A549 (cell line): ENCODE measurements at regions not wholly inside any gene's neighbourhood (a gene's known extent, or its start where the extent isn't known, plus 50 kb on each side); places are given as distances from the start of the nearest gene placed in this dataset.

Experiments used
- ATAC-seq, 2 experiments: fragments of 200-7000 bp in 1 of 2; fragments of >200 bp in 1 of 2; cut with Nextera tagmentation in 1 of 2; cut with Tn5 transposase in 1 of 2; 3 replicates each; pipeline versions ENCODE4 v1.8.0 to v1.9.1; 2018 to 2020; ENCODE audit warnings: mild to moderate bottlenecking in 1 of 2, moderate library complexity in 1 of 2
- CTCF ChIA-PET: fragments of 300-600 bp; sonication (Branson Sonifier 250); formaldehyde crosslinking; extraction: SDS; loops from one replicate; lab custom pipeline; 2021; ENCODE audit warnings: antibody characterized with exemption, inconsistent platforms; lab: Yijun Ruan, JAX
- POLR2A ChIA-PET: fragments of 350-600 bp; formaldehyde crosslinking; extraction: SDS; loops from one replicate; lab custom pipeline; 2021; ENCODE audit warnings: antibody characterized with exemption, inconsistent platforms; lab: Yijun Ruan, JAX
- DNase-seq, 2 experiments: peaks; one replicate each; pipeline versions ENCODE4 v3.0.0 to v3.0.0-alpha.2; 2011 to 2016; ENCODE audit warnings: low read depth in 1 of 2, low spot score in 1 of 2
- FAIRE-seq: peaks from 2 replicates; lab custom pipeline; 2011; peaks lifted over from hg19 to GRCh38; lab: Jason Lieb, UNC
- H3K27ac ChIP-seq, 2 experiments: fragments of >200 bp; sonication (Bioruptor Twin); formaldehyde crosslinking; 3 replicates each; pipeline ENCODE4 v1.5.1; 2016 to 2017
- H3K4me1 ChIP-seq: fragments of >200 bp; sonication (Bioruptor Twin); formaldehyde crosslinking; 3 replicates; pipeline ENCODE4 v1.6.1; 2016
- H3K4me2 ChIP-seq: fragments of >200 bp; sonication (Bioruptor Twin); formaldehyde crosslinking; 3 replicates; pipeline ENCODE4 v1.6.1; 2016
- H3K4me3 ChIP-seq: fragments of >200 bp; sonication (Bioruptor Twin); formaldehyde crosslinking; 3 replicates; pipeline ENCODE4 v1.5.1; 2016
- H3K9me3 ChIP-seq: fragments of >200 bp; sonication (Bioruptor Twin); formaldehyde crosslinking; 3 replicates; pipeline ENCODE4 v1.6.1; 2016
- ATOH8 ChIP-seq: fragments of 250-450 bp; sonication (Bioruptor Pico); IDR thresholded peaks from 2 replicates; pipeline ENCODE4 v1.5.0; 2020; ENCODE audit warnings: low read depth, mild to moderate bottlenecking, moderate library complexity
- BHLHE40 ChIP-seq: IDR thresholded peaks from 2 replicates; pipeline ENCODE4 v1.6.1; 2012; ENCODE audit warnings: low read depth, low read length, inconsistent platforms
- CBX8 ChIP-seq: fragments of 200-600 bp; sonication (generic); IDR thresholded peaks from 2 replicates; pipeline ENCODE4 v1.6.1; 2016
- CEBPB ChIP-seq, 2 experiments: fragments of >200 bp in 1 of 2; sonication (Bioruptor Twin) in 1 of 2; formaldehyde crosslinking in 1 of 2; IDR thresholded peaks; 2 replicates each; pipeline ENCODE4 v1.6.1; 2012 to 2016
- CHD4 ChIP-seq: fragments of 200-600 bp; sonication (generic); IDR thresholded peaks from 2 replicates; pipeline ENCODE4 v1.6.1; 2016; ENCODE audit warnings: antibody characterized with exemption, mild to moderate bottlenecking, borderline replicate concordance
- EHMT2 ChIP-seq: fragments of 200-600 bp; sonication (generic); IDR thresholded peaks from 2 replicates; pipeline ENCODE4 v1.6.1; 2016; ENCODE audit warnings: antibody characterized with exemption, low read depth, mild to moderate bottlenecking, moderate library complexity
- ELK1 ChIP-seq: fragments of 150-350 bp; IDR thresholded peaks from 2 replicates; pipeline ENCODE4 v1.6.1; 2014; ENCODE audit warnings: low read depth, mild to moderate bottlenecking, low read length
- EP300 ChIP-seq, 2 experiments: fragments of >200 bp; sonication (Bioruptor Twin); formaldehyde crosslinking; IDR thresholded peaks; 2 replicates in 1 of 2; 3 replicates in 1 of 2; pipeline ENCODE4 v1.6.1; 2016 to 2017
- ESRRA ChIP-seq: fragments of 150-350 bp; IDR thresholded peaks from 2 replicates; pipeline ENCODE4 v1.6.1; 2014; ENCODE audit warnings: mild to moderate bottlenecking, low read length, borderline replicate concordance
- FOSB ChIP-seq: fragments of 250-450 bp; sonication (Bioruptor Pico); IDR thresholded peaks from 2 replicates; pipeline ENCODE4 v1.5.0; 2020; ENCODE audit warnings: mild to moderate bottlenecking, moderate library complexity
- FOSL2 ChIP-seq, 2 experiments: fragments of 450-650 bp in 1 of 2; fragments of >200 bp in 1 of 2; sonication (Bioruptor Twin) in 1 of 2; formaldehyde crosslinking; IDR thresholded peaks; 2 replicates each; pipeline versions ENCODE4 v1.5.0 to v1.6.1; 2016 to 2020; ENCODE audit warnings: mild to moderate bottlenecking in 1 of 2, moderate library complexity in 1 of 2
- HEYL ChIP-seq: fragments of 250-450 bp; sonication (Bioruptor Pico); IDR thresholded peaks from 2 replicates; pipeline ENCODE4 v1.8.0; 2021; ENCODE audit warnings: mild to moderate bottlenecking, moderate library complexity
- HOXB13 ChIP-seq: fragments of 250-450 bp; sonication (Bioruptor Pico); IDR thresholded peaks from 2 replicates; pipeline ENCODE4 v1.5.0; 2020; ENCODE audit warnings: low read depth, mild to moderate bottlenecking, moderate library complexity
- HOXB5 ChIP-seq: fragments of 250-450 bp; sonication (Bioruptor Pico); IDR thresholded peaks from 2 replicates; pipeline ENCODE4 v1.5.0; 2020; ENCODE audit warnings: mild to moderate bottlenecking, moderate library complexity
- JUNB ChIP-seq: fragments of >200 bp; sonication (Bioruptor Twin); formaldehyde crosslinking; IDR thresholded peaks from 2 replicates; pipeline ENCODE4 v1.6.1; 2016
- KDM1A ChIP-seq: fragments of 200-600 bp; sonication (generic); IDR thresholded peaks from 2 replicates; pipeline ENCODE4 v1.6.1; 2016; ENCODE audit warnings: low read depth, mild to moderate bottlenecking
- KDM5A ChIP-seq: fragments of 200-600 bp; sonication (generic); IDR thresholded peaks from 2 replicates; pipeline ENCODE4 v1.6.1; 2016; ENCODE audit warnings: antibody characterized with exemption, mild to moderate bottlenecking
- MAFK ChIP-seq: fragments of 450-650 bp; IDR thresholded peaks from 2 replicates; pipeline ENCODE4 v1.6.1; 2014; ENCODE audit not compliant: partially characterized antibody
- NFE2L2 ChIP-seq: fragments of 150-350 bp; conservative IDR thresholded peaks from 2 replicates; pipeline ENCODE4 v1.6.1; 2014; ENCODE audit warnings: low read length
- PHF8 ChIP-seq: fragments of 200-600 bp; sonication (generic); IDR thresholded peaks from 2 replicates; pipeline ENCODE4 v1.6.1; 2016; ENCODE audit warnings: low read depth, mild to moderate bottlenecking, antibody characterized with exemption, moderate library complexity, borderline replicate concordance
- RARB ChIP-seq: fragments of 250-450 bp; sonication (Bioruptor Pico); IDR thresholded peaks from 2 replicates; pipeline ENCODE4 v1.8.0; 2021; ENCODE audit warnings: mild to moderate bottlenecking, moderate library complexity
- RCOR1 ChIP-seq: fragments of 150-350 bp; IDR thresholded peaks from 2 replicates; pipeline ENCODE4 v1.6.1; 2014; ENCODE audit warnings: antibody characterized with exemption, low read length, low read depth
- RFX5 ChIP-seq: fragments of 450-650 bp; IDR thresholded peaks from 2 replicates; pipeline ENCODE4 v1.7.1; 2014; ENCODE audit warnings: antibody characterized with exemption, mild to moderate bottlenecking, moderate library complexity
- SREBF2 ChIP-seq: fragments of 450-650 bp; IDR thresholded peaks from 2 replicates; pipeline ENCODE4 v1.6.1; 2014; ENCODE audit warnings: mild to moderate bottlenecking, moderate library complexity
- TP53 ChIP-seq: fragments of 250-450 bp; sonication (Bioruptor Pico); IDR thresholded peaks from 2 replicates; pipeline ENCODE4 v1.5.0; 2021; ENCODE audit warnings: mild to moderate bottlenecking, moderate library complexity
- ZC3H11A ChIP-seq: fragments of 450-650 bp; IDR thresholded peaks from 2 replicates; pipeline ENCODE4 v1.6.1; 2014; ENCODE audit warnings: antibody characterized with exemption, mild to moderate bottlenecking
- ZNF302 ChIP-seq: fragments of 250-450 bp; sonication (Bioruptor Pico); IDR thresholded peaks from 2 replicates; pipeline ENCODE4 v1.9.0; 2021; ENCODE audit warnings: inconsistent platforms, mild to moderate bottlenecking, moderate library complexity
- ZSCAN20 ChIP-seq: fragments of 250-450 bp; sonication (Bioruptor Pico); IDR thresholded peaks from 2 replicates; pipeline ENCODE4 v1.8.0; 2022; ENCODE audit warnings: mild to moderate bottlenecking, moderate library complexity
- WGBS: methylation state at CpG from one replicate; pipeline ENCODE4 v1.1.6; 2017; ENCODE audit errors: missing lambda C conversion rate; 5-methylcytosine and 5-hydroxymethylcytosine counted together
- TF ChIP-seq, protein P1 (sequence below): IDR thresholded peaks from 2 replicates; pipeline ENCODE4 v1.6.1; 2012; ENCODE audit warnings: low read depth, borderline replicate concordance
- TF ChIP-seq, protein P2 (sequence below): fragments of >200 bp; sonication (Bioruptor Twin); formaldehyde crosslinking; IDR thresholded peaks from 3 replicates; pipeline ENCODE4 v1.5.1; 2016

DNA sequence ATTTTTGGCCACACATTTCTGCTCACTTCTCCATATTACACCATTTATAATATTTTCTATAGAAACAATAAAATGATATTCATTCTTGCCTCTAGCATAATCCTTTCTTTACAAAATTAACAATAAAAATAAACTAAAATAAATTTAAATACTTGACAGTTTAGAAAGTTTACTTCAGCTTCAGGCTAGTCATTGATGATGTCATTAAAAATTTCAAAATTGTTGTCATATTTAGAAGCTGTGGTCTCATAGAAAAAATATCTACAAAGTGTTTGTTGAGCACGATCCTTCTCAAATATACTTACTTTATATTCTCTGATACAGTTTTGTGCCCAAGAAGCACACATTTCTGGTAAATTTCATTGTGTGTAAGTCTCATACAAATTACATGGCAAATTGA is 717.4 kb upstream of the CITED2 start (continued):
- no peak for TF ChIP-seq ATOH8 (CRISPR knock-in tag)
- no peak for TF ChIP-seq FOSB (CRISPR knock-in tag)
- TF ChIP-seq, protein P1, sequence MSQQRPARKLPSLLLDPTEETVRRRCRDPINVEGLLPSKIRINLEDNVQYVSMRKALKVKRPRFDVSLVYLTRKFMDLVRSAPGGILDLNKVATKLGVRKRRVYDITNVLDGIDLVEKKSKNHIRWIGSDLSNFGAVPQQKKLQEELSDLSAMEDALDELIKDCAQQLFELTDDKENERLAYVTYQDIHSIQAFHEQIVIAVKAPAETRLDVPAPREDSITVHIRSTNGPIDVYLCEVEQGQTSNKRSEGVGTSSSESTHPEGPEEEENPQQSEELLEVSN = no peak
- TF ChIP-seq RCOR1 = no peak

GRCh38 chr6:140090871-140091270 is 716.4 kb upstream of the CITED2 start:
- FAIRE-seq = no peak
- no peak for TF ChIP-seq PHF8
- no peak for TF ChIP-seq ESRRA
- TF ChIP-seq RARB (CRISPR knock-in tag) = no peak
- TF ChIP-seq ZSCAN20 (CRISPR knock-in tag) = no peak
- TF ChIP-seq EHMT2 = no peak
- TF ChIP-seq FOSL2 (IDR thresholded peaks at IDR 0.05) = no peak
- no peak for TF ChIP-seq FOSL2 (CRISPR knock-in tag; IDR thresholded peaks at IDR 0.05)
- no peak for TF ChIP-seq KDM5A
- no peak for TF ChIP-seq HOXB13
- TF ChIP-seq, protein P1 = no peak
- no peak for TF ChIP-seq CEBPB (IDR thresholded peaks at IDR 0.05)
- no peak for TF ChIP-seq ATOH8 (CRISPR knock-in tag)
- TF ChIP-seq RFX5 = no peak
- TF ChIP-seq EP300 (IDR thresholded peaks at IDR 0.05) = no peak
- TF ChIP-seq JUNB = no peak
- no peak for TF ChIP-seq HEYL (CRISPR knock-in tag)
- no peak for TF ChIP-seq SREBF2
- no peaks in the 10 kb centered on the region for H3K9me3 ChIP-seq
- DNase-seq = no peak
- WGBS = 81% methylated on average over 3 of the region's 3 CpGs
- POLR2A ChIA-PET = no interaction called here
- ATAC-seq = no peak
- no peaks in the 10 kb centered on the region for H3K4me1 ChIP-seq
- H3K4me2 ChIP-seq = no peak overlapping the region
- CTCF ChIA-PET = no interaction called here
- no peak overlapping the region for H3K4me3 ChIP-seq
- H3K27ac ChIP-seq = no peak overlapping the region

- Histone ChIP-seq H3K4me2 (no peak overlapping the region), H3K4me3 (no peak overlapping the region), H3K9me3 (no peaks in the 10 kb centered on the region), H3K27ac (no peak overlapping the region), H3K4me1 (peaks cover 3% of the 10 kb centered on the region; the same call in 1 of the 3 replicates)
- WGBS = 89% methylated on average over 3 of the region's 3 CpGs
- POLR2A ChIA-PET = no interaction called here
- no peak for DNase-seq
- CTCF ChIA-PET = interaction anchor here (1.2 kb wide), 1 partner anchor 9 kb away, joined by 3 read pairs; no protein-coding TSS in a partner anchor
- ATAC-seq = no peak
- FAIRE-seq = no peak
- TF ChIP-seq KDM5A (no peak), ZC3H11A (no peak), EP300 (IDR thresholded peaks at IDR 0.05) (no peak), HOXB5 (CRISPR knock-in tag) (no peak), FOSB (CRISPR knock-in tag) (no peak), MAFK (no peak), NFE2L2 (no peak), BHLHE40 (no peak), ESRRA (no peak), KDM1A (no peak), ZNF302 (CRISPR knock-in tag) (no peak), ELK1 (no peak), TP53 (CRISPR knock-in tag) (no peak), CBX8 (no peak), CHD4 (no peak), RFX5 (no peak)
- TF ChIP-seq, protein P2, sequence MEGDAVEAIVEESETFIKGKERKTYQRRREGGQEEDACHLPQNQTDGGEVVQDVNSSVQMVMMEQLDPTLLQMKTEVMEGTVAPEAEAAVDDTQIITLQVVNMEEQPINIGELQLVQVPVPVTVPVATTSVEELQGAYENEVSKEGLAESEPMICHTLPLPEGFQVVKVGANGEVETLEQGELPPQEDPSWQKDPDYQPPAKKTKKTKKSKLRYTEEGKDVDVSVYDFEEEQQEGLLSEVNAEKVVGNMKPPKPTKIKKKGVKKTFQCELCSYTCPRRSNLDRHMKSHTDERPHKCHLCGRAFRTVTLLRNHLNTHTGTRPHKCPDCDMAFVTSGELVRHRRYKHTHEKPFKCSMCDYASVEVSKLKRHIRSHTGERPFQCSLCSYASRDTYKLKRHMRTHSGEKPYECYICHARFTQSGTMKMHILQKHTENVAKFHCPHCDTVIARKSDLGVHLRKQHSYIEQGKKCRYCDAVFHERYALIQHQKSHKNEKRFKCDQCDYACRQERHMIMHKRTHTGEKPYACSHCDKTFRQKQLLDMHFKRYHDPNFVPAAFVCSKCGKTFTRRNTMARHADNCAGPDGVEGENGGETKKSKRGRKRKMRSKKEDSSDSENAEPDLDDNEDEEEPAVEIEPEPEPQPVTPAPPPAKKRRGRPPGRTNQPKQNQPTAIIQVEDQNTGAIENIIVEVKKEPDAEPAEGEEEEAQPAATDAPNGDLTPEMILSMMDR = no peak
Observed at GRCh38 chr6:140083375-140083774, 708.9 kb upstream of the CITED2 start.
